GM13976 (cell line): ENCODE measurements at regions not wholly inside any gene's neighbourhood (a gene's known extent, or its start where the extent isn't known, plus 50 kb on each side); places are given as distances from the start of the nearest gene placed in this dataset.

ENCODE experiments used
- DNase-seq: peaks from one replicate; pipeline ENCODE4 v3.0.0; 2012; ENCODE audit warnings: low spot score
- CTCF ChIP-seq: IDR thresholded peaks from 2 replicates; pipeline ENCODE4 v1.5.1; 2012; ENCODE audit warnings: borderline replicate concordance, mild to moderate bottlenecking; ENCODE audit not compliant: insufficient read depth; ENCODE audit errors: extremely low read depth, missing control alignments, control extremely low read depth
- in situ Hi-C: fragments of 300-500 bp; cut with MboI; formaldehyde crosslinking; loops from one replicate; pipeline ENCODE4 v1.12.0; 2022; ENCODE audit warnings: low sequenced_read_pairs, mixed read lengths, inconsistent platforms; ENCODE audit not compliant: unreplicated experiment

DNA sequence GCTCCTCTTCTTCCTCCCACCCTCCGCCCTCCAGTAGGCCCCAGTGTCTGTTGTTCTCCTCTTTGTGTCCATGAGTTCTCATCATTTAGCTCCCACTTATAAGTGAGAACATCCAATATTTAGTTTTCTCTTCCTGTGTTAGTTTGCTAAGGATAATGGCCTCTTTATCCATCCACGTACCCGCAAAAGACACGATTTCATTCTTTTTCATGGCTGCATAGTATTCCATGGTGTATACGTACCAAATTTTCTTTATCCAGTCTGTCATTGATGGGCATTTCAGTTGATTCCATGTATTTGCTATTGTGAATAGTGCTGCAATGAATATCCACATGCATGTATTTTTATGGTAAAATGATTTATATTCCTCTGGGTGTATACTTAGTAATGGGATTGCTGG, 82.2 kb downstream of the COPS8 start:
- TF ChIP-seq CTCF: no peak
- in situ Hi-C loops: no loop called here
- no peak for DNase-seq

GRCh38 chr2:237170020-237170419, 84.3 kb downstream of the COPS8 start:
- TF ChIP-seq CTCF: no peak
- in situ Hi-C loops: no loop called here
- no peak for DNase-seq

DNA sequence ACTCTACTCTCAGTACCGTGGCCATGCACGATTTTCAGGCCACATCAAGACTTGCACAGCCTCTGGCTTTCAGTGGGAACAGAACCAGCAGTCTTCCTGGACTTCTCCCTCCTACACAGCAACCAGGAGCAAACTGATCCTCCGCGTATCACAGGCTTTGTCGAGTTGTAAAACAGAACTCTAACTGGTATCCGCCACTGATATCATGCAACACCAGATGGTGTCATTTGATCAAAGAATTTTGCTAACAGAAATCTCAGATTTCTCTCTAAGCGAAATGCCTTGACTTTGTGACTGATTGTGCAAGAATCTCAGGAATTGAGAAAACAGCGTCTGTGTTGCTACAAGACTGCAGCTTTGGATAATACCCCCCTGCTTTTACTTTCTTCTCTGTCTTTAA, 85.7 kb downstream of the COPS8 start:
- DNase-seq: no peak
- in situ Hi-C loops: no loop called here
- TF ChIP-seq CTCF: no peak

- TF ChIP-seq CTCF: no peak
- DNase-seq: no peak
- in situ Hi-C loops: no loop called here
Measured at GRCh38 chr2:237171881-237172280, 86.2 kb downstream of the COPS8 start.

DNA sequence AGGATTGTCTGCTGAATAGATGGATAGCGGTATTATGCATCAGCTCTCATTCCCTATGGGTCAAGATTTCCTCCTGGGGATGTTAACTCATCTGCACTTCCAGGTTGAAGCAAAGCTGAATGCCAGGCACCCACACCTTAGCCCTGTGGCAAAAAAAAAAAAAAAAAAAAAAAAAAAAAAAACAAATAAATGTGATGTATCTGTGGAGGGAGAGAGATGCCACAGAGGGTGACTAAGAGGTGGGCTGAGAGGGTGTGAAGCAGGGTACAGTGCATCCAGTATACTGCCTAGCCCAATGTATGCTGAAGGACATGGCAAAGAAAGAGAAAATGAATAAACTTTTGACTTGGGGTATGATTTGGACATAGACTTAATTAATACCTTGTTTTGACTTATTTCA, 91.4 kb downstream of the COPS8 start:
- in situ Hi-C loops: no loop called here
- TF ChIP-seq CTCF: no peak
- DNase-seq: no peak

DNA sequence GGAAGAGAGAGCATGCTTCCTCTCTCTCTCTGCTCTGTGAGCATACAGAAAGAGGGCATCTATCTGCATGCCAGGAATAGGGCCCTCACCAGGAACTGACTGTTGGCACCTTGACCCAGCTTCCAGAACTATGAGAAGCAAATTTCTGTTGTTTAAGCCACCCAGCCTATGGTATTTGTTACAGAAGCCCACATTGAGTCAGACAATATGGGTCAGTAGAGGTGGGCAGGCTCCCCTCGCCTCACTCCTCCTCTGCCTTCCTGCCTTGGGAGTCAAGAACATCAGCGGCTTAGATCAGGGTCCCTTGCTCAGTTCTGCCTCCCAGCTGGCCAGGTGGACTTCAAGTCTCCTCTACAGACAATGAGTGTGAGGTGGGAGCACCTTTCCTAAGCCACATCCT, 92.3 kb downstream of the COPS8 start:
- TF ChIP-seq CTCF: no peak
- in situ Hi-C loops: no loop called here
- no peak for DNase-seq

GRCh38 chr2:237178396-237178795, 92.7 kb downstream of the COPS8 start:
- in situ Hi-C loops: no loop called here
- no peak for DNase-seq
- no peak for TF ChIP-seq CTCF
